ENCODE measurements at regions not wholly inside any gene's neighbourhood (a gene's known extent, or its start where the extent isn't known, plus 50 kb on each side); places are given as distances from the start of the nearest gene placed in this dataset.

- intact Hi-C loops (cut with micrococcal nuclease; ENCODE audit: unreplicated experiment) (loop anchor here (5.0 kb wide), 1 partner anchor 112 kb away; the partner anchor contains the start of gene SMURF2), in situ Hi-C loops (cut with HindIII; ENCODE audit: extremely low pct_ligation_motif_present, low pct_unique_long_range_greater_than_20kb) (no loop called here)
- DNase-seq (ENCODE audit: low spot score): peak; percentile 91
- 3% methylated on average over 15 of the region's 18 CpGs for WGBS (ENCODE audit: low lambda C conversion rate)
- Histone ChIP-seq H3K4me2 (ENCODE audit: low read depth, low read length) (peak overlapping the region; percentile 98), H3K27ac (ENCODE audit: extremely low read length, insufficient read depth, low read length) (peak overlapping the region; percentile 61), H3K36me3 (replicated peaks in 1 of 2; ENCODE audit: control insufficient read depth in 1 of 2, insufficient read depth in 2 of 2, low read length in 2 of 2) (no peaks in the 10 kb centered on the region), H3K9me3 (ENCODE audit: low read length) (no peaks in the 10 kb centered on the region), H2AFZ (ENCODE audit: low read length) (peak overlapping the region; percentile 73), H3K4me1 (ENCODE audit: insufficient read depth, low read length) (peaks cover 49% of the 10 kb centered on the region), H3K4me3 (replicated peaks in 1 of 3; ENCODE audit: insufficient read depth in 1 of 3, low read depth in 2 of 3, low read length in 3 of 3) (peak overlapping the region; percentile 77 to 92 (median 88)), H4K20me1 (ENCODE audit: insufficient read depth, low read length) (no peaks in the 10 kb centered on the region), H3K27me3 (ENCODE audit: control insufficient read depth in 1 of 2, insufficient read depth in 2 of 2, low read length in 2 of 2) (no peaks in the 10 kb centered on the region), H3K79me2 (ENCODE audit: insufficient read depth, low read length) (peaks cover 13% of the 10 kb centered on the region), H3K9ac (ENCODE audit: insufficient read depth, low read depth, low read length) (peak overlapping the region; percentile 72)
- FAIRE-seq: peak; percentile 98
- ATAC-seq: peak; percentile 85
- ChIA-PET POLR2A (interaction anchor here (0.7 to 3.0 kb wide), 10 partner anchors 11 to 269 kb away, joined by 3 to 11 read pairs (median 4); partner anchors contain the start of genes CEP95 and DDX5), CTCF (ENCODE audit: low intra/inter-chr PET ratio, low total read pairs) (no interaction called here)
- BruUV-seq (replicated peaks): no TSS peak
- TF ChIP-seq SP2 (CRISPR knock-in tag; IDR thresholded peaks at IDR 0.05) (peak; percentile 65; the same call in 1 of the 2 replicates), ZNF891 (CRISPR knock-in tag; IDR thresholded peaks at IDR 0.05) (no peak), CENPX (CRISPR knock-in tag; IDR thresholded peaks at IDR 0.05) (no peak), KLF15 (CRISPR knock-in tag; IDR thresholded peaks at IDR 0.05; ENCODE audit: borderline replicate concordance) (0 out of 2 replicates have a peak, but pooled peaks have one; percentile 22), ATF4 (CRISPR knock-in tag; IDR thresholded peaks at IDR 0.05) (no peak), TSC22D2 (CRISPR knock-in tag; IDR thresholded peaks at IDR 0.05; ENCODE audit: borderline replicate concordance) (no peak), THAP9 (CRISPR knock-in tag; IDR thresholded peaks at IDR 0.05; ENCODE audit: borderline replicate concordance) (peak; percentile 35; the same call in 1 of the 2 replicates), THRA (CRISPR knock-in tag; IDR thresholded peaks at IDR 0.05; ENCODE audit: borderline replicate concordance) (no peak), MAF1 (CRISPR knock-in tag; IDR thresholded peaks at IDR 0.05; ENCODE audit: borderline replicate concordance) (no peak), NR2F2 (IDR thresholded peaks at IDR 0.05; ENCODE audit: borderline replicate concordance, low read depth) (no peak), ZMAT5 (CRISPR knock-in tag; IDR thresholded peaks at IDR 0.05; ENCODE audit: borderline replicate concordance, low read depth) (no peak), KAT2B (IDR thresholded peaks at IDR 0.05; ENCODE audit: borderline replicate concordance, low read depth, low read length) (no peak), ZSCAN5A (CRISPR knock-in tag; IDR thresholded peaks at IDR 0.05; ENCODE audit: borderline replicate concordance) (no peak)
Observed at GRCh38 chr17:64773836-64774761, 112.0 kb upstream of the SMURF2 start.

Measured in HepG2 (cell line).